HG03045 (cell line): ENCODE measurements at regions not wholly inside any gene's neighbourhood (a gene's known extent, or its start where the extent isn't known, plus 50 kb on each side); places are given as distances from the start of the nearest gene placed in this dataset.
"Not testable (repeated sequence)": the region's sequence is repeated elsewhere in the genome, so short reads cannot be mapped to it uniquely, and the experiment has no call there.

Experiments used
- ATAC-seq: cut with Tn5 transposase; IDR thresholded peaks from one replicate; pipeline ENCODE4 v1.9.1; 2021; ENCODE audit warnings: mild to moderate bottlenecking, moderate library complexity; ENCODE audit not compliant: unreplicated experiment

DNA sequence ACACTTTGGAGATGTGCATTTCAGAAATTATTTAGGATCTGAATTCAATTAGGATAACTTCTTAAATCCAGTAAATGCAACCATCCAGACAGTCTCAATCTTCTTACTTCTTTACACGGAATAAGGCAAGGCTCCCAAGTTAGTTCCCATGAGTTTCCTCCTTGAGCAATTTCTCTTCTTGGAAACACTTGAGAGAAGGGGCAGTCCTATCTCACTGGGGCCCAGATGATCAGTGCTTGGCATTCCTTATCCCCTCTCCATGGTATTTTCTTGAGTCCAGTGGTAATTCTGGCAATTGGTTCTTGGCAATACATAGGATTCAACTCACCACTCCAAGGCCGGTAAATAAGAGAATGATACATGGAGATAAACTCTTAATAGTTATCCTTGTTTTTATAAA, 87.1 kb upstream of the PTHLH start:
- no peak for ATAC-seq

DNA sequence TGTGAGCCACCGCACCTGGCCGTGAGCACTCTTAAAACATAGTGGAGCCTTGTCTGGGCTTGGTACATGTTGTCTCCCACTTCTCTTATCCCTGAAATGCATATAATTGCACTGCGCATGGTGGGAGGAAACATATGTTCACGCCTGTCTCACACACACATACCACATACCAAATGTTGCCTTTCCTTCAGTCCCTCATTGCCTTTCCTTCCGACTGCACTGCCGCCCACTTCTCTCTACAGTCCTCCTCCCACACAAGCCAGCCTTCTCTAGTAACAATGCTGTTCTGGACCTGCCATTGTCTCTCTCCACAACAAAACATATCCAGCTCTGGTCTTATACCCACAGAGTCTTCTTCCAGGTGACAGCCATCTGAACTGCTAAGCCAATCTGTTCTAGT, 88.3 kb upstream of the PTHLH start:
- no peak for ATAC-seq

DNA sequence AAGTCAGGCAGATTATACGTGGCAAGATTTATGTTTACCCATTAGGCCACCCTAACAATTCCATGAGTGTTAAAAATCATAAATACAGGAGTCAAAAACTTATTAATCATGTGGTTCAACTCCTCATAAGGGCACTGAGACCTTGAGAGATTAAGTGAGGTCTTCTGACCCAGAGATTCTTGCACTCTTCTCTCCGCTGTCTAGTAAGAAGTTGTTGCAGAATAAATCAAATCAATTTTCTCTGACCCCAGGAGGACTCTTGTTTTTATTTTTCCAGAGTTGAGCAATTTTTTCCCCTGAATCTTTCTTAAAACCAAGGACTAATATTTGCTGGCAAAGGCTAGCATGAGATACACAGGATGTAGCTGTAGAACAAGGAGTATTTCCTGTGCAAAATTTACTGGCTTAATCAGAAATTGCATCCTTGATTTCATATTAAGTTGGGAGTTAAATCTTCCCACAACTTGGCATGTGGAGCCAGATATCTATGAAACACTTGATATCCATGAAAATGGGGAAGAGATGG, 90.9 kb upstream of the PTHLH start:
- no peak for ATAC-seq

DNA sequence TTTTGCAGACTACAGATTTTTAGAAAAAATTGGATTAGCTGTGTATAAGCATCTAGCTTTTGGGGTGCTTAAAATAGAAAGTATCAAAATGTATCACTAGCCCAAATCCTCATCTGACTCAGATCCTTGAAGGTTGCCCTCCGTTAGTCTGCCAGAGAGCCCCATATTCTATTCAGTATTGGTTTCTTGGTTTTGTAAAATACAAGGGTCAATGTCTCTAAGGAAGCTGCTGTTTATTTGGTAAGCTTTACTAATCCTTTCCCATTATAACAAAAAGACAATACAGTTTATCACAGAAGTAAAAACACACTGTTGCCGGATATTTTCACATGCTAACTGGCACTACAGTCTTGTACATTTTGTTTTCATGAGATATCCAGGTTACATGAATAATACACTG, 92.8 kb upstream of the PTHLH start:
- no peak for ATAC-seq

DNA sequence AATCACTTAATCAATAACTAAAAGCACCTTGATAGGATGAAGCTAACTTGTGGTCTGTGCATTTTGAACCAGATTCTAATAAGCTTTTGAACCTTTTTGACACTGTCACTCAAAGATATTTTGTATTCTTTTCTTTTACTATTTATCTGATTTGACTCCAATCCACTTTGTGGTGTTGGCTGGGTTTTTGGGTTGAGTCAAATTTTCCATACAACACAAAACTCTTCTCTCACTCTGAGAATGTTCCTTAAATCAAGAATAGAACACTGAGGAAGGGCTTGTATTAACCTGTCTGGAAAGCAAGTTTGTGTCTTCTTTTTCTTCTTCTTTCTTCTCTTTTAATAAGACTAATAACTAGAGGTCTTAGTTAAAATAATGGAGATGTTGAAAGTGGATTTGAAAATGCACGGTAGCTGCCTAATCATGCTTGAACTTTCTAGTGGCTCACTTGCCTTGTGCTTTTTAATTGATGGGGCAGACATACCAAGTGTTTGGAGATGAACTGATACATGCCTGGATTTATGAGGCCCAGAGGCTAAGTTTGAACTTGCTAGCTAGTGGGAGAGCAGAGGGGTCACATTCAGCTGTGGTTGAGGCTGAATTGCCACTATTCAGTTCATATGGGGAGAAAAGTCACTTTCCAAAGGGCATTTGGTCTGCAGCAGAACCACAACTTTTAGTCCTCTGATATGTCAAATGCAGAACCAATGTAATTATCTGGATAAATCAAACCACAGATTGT, 93.5 kb upstream of the PTHLH start:
- no peak for ATAC-seq

DNA sequence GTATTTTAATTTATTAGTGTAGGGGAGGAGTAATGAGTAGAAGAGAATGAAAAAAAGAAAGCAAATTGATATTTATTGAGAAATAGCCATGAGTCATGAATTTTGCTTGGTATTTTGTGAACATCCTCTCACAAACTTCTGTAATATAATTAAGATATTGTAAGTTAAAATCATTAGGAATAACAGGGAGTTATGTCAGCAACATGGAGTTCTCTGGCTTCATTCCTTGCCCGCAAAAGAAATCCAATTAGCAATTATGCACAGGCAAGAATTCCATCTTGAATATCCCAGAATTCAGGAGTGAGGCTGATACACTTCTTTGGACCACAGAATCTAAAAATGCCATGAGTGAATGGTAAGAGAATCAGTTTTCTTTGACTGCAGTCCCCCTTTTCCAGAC, 94.3 kb upstream of the PTHLH start:
- ATAC-seq: no peak

DNA sequence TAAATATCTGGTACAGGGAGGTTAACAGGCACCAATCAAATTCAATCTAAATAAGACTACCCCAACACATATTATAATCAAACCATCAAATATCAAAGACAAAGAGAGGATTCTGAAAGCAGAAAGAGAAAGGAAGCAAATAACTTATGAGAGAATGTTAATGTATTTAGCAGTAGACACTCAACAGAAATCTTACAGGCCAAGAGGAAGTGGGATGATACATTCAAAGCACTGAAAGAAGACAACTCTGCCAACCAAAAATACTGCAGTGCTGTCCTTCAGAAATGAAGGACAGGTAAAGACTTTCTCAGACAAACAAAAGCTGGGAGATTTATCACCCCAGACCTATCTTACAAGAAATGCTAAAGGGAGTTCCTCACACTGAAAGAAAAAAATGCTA, 95.9 kb upstream of the PTHLH start:
- ATAC-seq: no peak

DNA sequence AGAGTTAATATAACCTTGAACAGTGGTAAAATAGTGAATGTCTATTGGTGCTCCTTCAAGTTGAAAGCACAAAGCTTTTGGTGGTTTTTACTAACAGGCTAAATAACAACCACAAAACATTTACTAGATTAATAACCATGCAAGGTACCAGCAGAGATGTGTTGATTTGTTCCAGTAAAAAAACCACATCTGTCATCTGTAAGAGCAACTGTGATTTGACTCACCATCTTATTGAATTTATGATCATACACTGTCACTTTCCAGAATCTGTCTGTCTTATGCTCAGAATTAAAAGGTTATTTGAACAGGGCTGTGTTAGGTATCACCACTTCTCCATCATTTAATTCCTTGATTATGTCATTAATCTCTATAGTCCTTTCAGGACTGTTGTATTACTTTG, 107.0 kb upstream of the PTHLH start:
- ATAC-seq: no peak

DNA sequence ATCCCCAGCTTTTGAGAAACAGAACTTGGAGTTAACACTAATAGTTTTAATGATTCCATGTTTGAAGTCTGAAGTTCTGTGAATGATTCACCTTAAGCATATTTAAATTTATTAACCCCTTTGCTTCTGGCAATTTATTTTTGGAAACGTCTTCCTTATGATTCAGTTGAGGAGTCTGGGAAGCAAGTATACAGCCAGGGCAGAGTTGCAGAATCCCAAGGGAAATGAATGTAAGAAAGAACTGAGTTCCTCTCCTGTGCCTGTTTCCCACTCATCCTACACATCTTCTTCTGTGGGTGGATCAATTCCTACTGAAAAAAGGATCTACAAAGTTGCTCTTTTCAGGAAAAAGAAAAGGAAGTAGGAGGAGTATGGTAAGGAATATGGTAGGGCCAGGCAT, 108.2 kb upstream of the CCDC91 start:
- ATAC-seq: no peak

DNA sequence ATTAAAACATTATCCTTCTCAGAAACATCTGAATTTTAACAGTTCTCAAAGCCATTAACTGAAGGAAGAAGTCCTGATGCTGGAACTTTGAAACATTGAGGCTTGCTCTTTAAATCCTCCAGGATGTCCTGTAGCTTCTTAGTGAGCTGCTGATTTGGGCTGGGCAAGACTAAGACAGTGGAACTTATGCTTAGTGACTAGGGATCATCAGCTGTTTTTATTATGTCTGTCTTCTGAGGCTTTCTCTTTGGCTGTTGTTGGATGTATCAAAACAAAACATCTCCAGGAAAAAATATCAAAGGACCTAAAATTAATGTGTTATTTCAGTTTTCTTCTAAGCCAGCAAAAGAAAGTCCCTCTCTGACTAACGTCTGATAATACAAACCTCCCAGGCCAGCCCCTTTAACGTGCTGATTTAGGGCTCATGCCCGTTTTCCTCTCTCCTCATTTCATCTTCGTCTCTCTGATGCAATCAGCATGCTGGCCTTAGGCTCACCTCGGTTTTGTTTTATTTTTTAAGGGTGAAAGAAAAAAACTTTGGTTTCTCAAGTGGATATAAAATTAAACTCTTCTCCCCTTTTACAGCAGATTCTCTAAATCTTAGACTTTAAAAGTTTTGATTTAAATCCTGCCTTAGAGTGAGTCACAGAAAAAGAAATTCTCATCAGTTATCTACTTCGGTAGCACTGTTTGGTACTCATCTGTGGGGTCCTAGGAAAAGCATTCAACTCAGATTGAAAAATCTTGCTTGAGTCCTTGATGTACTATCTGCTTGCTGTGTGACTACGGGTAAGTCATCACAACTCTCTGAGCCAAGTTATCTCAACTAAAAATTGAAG, 106.2 kb upstream of the CCDC91 start:
- ATAC-seq: no peak

DNA sequence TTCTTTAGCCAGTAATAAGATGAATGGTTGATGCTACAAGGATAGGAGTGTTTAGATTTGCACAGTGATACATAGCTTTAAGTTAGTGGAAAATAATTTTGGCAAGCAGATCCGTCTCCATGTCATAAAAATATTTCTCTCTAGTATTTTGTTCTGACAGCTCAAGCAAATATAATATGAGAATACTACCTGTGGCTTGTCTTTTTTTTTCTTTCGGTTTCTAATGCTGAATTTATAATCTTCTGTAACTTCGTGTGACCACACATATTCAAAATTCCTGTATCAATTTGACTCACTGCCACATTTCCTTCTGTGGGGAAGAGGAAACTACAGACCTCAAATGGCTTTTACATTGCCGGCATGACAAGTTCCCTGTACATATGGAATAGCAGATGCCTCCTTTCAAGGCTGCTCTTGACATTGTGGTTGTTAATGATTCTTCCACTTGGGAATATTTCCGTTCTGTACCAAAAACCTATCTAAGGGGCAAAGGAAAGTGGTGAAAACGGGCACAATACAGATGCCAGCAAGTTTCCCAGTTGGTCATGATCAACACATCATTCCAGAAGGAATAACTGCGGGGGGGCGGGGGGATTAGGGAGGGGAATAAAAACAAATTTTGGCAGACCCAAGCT, 103.6 kb upstream of the CCDC91 start:
- ATAC-seq: peak; percentile 71

DNA sequence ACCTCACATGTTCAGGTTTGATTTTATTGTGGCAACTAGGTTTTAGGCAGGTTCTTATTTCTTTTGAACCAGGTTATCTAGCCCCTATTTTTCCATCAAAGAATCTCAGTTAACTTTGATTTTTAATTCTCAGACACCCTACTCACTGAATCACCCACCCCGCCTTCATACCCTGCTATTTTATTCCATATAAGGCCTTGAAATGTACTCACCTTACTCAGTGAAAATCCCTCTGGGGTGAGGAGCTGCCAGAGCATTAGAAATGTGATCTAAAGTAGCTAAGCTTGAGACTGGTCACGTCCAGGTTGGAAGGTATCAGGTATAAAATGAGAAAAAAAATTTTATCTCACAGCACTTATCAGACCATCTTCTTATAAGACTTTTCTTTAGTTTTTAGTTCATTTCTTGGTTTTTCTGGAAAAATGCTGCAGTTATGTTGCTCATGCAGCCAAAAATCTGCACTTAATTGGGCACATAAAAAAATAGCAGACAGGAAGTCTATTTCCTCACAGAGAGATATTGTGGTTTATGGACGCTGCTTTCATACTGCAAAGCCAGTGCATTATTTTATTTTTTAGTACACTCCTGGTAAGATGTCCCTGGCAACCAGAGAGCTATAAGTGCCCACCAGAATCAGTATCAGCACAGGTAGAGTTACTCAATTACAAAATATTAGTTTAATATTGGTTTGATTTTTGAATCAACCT, 101.5 kb upstream of the CCDC91 start:
- no peak for ATAC-seq

DNA sequence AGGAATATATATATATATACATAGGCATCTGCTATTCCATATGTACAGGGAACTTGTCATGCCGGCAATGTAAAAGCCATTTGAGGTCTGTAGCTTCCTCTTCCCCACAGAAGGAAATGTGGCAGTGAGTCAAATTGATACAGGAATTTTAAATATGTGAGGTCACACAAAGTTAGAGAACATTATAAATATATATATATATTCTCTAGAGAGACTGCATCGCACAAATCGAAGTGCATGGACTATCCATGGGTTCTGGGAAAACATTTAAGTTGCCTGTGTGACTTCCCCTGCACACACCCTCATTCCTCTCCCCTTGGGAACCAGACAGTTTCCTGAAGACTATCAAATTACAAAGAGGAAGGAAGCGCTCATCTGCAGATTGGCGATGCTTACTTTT, 100.9 kb upstream of the CCDC91 start:
- ATAC-seq: no peak

DNA sequence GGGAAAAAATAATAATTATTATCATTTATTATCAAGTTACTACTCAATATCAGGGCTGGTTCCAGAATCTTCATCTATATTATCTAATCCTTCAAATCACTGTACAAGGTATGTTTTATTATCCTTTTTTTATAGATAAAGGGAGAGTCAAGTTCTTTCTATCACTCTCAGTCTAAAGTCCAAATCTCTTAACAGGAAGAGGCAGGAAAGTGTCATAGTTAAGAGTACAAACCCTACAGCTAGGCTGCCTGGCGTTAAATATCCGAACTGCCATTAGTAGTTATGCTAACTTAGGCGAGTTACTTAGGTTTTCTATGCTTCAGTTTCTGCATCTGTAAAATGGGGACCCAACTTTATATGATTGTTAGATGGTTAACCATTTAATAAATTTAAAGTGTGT, 99.4 kb upstream of the CCDC91 start:
- ATAC-seq: no peak

DNA sequence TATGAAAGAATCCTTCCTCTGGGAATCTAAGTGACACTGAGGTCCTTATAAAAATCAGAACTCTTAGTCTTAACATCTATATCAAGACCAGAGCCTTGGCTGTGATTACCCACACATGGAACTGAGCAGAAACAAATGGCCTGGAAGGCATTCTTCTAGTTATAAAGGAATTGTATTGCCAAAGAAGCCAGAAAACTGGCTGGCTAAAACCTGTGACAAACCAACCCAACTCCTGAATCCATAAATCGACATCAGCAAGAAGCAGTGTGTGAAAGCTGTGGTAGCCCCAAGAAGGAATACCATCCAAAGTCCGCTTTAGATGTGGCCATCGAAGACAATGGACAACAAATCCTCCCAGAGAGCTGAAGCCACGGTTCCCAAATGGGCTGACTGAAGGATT, 97.9 kb upstream of the CCDC91 start:
- ATAC-seq: no peak

DNA sequence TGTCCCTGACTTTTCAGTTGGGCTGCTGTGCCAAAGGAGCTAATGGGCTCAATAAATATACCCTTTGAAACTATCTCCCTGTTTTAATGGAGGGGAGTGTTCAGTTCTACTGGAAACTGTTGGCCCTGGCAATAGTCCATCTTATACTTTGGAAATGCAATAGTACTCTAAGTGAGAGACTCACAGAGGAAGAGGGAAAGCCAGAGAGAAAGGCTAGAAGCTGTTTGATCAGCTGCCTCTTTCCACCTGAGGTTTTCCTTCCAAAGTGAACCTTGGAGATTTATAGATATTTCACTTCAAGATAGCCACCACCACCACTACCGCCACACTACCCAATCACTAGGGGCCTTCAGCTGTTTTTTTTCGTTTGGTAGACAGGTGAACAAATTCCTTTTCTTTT, 93.6 kb upstream of the CCDC91 start:
- no peak for ATAC-seq

DNA sequence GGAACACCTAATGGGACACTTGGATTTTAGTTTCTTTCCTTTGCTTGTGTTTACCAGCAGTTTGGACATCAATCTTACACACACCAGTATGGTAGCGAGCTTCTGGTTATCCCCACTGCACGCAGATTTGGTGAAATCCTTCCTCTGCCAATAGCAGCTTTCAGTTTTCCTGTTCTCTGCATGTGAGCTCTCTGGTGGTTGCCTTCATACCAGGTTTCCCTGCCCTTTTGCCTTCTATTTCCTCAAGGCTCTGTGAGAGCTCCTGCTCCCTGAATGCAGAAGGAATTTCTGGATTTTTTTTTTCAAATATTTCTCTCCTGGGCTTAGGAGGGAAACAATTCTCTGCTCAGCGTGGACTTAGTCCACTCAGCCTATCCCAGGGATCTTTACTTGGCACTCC, 93.0 kb upstream of the CCDC91 start:
- ATAC-seq: no peak

DNA sequence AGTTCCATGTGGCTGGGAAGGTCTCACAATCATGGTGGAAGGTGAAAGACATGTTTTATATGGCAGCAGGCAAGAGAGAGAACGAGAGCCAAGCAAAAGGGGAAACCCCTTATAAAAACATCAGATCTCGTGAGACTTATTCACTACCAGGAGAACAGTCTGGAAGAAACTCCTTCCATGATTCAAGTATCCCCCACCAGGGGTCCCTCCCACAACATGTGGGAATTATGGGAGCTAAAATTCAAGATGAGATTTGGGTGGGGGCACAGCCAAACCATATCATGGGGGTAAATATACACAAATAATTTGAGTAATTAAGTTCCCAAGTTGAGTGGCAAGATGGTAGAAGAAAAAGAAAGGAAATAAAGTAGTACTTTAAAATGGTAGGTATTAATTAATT, 91.0 kb upstream of the CCDC91 start:
- not testable (repeated sequence) for ATAC-seq

DNA sequence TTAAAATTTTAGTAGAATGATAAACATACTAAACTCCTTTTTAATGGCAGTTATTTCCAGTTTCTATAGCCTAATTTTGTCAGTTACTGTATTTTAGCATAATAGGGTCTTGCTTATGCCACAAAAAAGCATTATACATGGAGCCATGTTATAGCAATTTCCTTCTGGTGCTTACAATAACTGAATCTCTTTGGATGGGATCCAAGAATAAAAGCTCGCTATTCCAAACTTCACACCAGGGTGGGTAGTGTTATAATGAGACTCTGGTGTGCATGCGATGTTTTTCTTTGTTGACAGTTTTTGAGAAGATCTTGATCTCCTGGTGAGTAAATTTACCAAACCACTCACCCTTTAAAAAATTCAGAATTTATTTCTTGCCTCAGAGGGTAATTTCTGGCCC, 90.4 kb upstream of the CCDC91 start:
- ATAC-seq: no peak

DNA sequence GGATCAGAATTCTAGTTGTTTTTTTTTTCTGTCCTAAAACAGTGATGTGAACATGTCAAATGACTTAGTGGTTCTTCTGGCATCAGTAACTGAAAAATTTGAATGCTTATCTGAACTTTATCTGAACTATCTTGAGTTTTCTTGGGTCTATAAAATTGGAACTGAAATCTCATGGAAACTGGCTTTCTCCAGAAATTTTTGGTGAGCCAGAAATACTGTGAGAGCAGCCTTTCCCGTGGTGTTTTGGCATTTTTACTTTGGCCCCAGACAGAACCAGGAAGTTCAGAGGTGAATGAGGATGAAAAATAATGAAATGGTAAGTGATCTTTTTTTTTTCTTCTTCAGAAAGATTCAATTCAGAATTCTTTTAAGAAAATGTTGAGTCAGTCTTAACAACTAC, 89.5 kb upstream of the CCDC91 start:
- ATAC-seq: no peak

DNA sequence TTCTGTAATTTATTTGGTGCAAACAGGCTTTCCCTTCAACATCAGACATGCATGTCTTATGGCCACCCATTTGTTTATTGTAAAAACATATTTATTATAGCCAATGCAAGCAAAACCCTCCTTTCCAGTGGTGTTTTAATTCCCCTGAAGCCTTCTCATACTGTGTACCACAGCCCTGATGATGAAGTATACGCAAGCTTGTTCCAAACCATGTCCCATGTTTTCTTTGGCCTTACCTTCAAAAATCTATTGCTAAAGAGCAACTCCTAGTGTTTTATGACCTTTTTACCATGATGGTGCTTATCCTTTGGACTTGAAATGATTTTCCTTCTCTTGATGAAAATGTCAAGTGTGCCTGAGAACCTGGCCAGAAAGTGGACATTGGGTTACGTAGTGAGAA, 85.9 kb upstream of the CCDC91 start:
- ATAC-seq: no peak
